Lung (tissue), 11 donors: ENCODE measurements at regions not wholly inside any gene's neighbourhood (a gene's known extent, or its start where the extent isn't known, plus 50 kb on each side); places are given as distances from the start of the nearest gene placed in this dataset.

Experiments used
- ATAC-seq: fragments of 200-7000 bp; cut with Tn5 transposase; one replicate; pipeline ENCODE4 v1.9.1; 2020; ENCODE audit warnings: moderate number of reproducible peaks; ENCODE audit not compliant: insufficient read depth, low FRiP score
- DNase-seq, 3 donors: peaks; one replicate each; pipeline ENCODE4 v3.0.0-alpha.2; 2013 to 2017
- H3K27ac ChIP-seq, 2 donors: one replicate each; pipeline ENCODE4 v1.5.1; 2013; ENCODE audit warnings: mild to moderate bottlenecking in 2 of 2, moderate library complexity in 2 of 2, control low read depth in 1 of 2, inconsistent platforms in 1 of 2, low read depth in 1 of 2, low read length in 1 of 2
- H3K27me3 ChIP-seq, 3 donors: one replicate each; pipeline ENCODE4 v1.5.1; 2013; ENCODE audit warnings: low read length in 2 of 3; ENCODE audit not compliant: control insufficient read depth in 3 of 3, insufficient read depth in 3 of 3
- H3K36me3 ChIP-seq, 4 donors: one replicate each; pipeline ENCODE4 v1.5.1; 2013; ENCODE audit warnings: low read length in 4 of 4, mild to moderate bottlenecking in 1 of 4, moderate library complexity in 1 of 4; ENCODE audit not compliant: control insufficient read depth in 4 of 4, insufficient read depth in 4 of 4
- H3K4me1 ChIP-seq, 5 donors: one replicate each; pipeline ENCODE4 v1.5.1; 2013; ENCODE audit warnings: low read length in 5 of 5, mild to moderate bottlenecking in 2 of 5, moderate library complexity in 1 of 5; ENCODE audit not compliant: control insufficient read depth in 5 of 5, insufficient read depth in 5 of 5
- H3K4me3 ChIP-seq: one replicate; pipeline ENCODE4 v1.5.1; 2013; ENCODE audit warnings: mild to moderate bottlenecking, control low read depth, moderate library complexity
- H3K9ac ChIP-seq, 2 donors: one replicate each; pipeline ENCODE4 v1.5.1; 2013; ENCODE audit warnings: low read length in 2 of 2, control low read depth in 1 of 2; ENCODE audit not compliant: insufficient read depth in 1 of 2
- H3K9me3 ChIP-seq, 4 donors: one replicate each; pipeline ENCODE4 v1.5.1; 2013; ENCODE audit warnings: low read length in 3 of 4, mild to moderate bottlenecking in 1 of 4, moderate library complexity in 1 of 4; ENCODE audit not compliant: control insufficient read depth in 4 of 4, insufficient read depth in 3 of 4
- CTCF ChIP-seq: IDR thresholded peaks from 2 replicates; pipeline ENCODE4 v1.5.1; 2012; ENCODE audit warnings: mild to moderate bottlenecking; ENCODE audit errors: control extremely low read depth, extremely low read depth
- WGBS, 2 donors: extraction: QIAGEN DNeasy Blood & Tissue Kit; methylation state at CpG; one replicate each; pipeline ENCODE4 v1.1.7; 2013; 5-methylcytosine and 5-hydroxymethylcytosine counted together
- donor health status: control.
- donor health status: control.
- donor health status: Bipolar disorder and iron deficiency.
- donor health status: healthy.
- donor health status: DM: yes; HTN: yes; CAD: no.

- no peaks in the 10 kb centered on the region for H3K36me3 ChIP-seq
- H3K9me3 ChIP-seq = no peaks in the 10 kb centered on the region
- ATAC-seq (no peak), DNase-seq (no peak)
- no peak overlapping the region for H3K9ac ChIP-seq
- 84 to 85% methylated on average over 3 of the region's 3 CpGs for WGBS, 2 donors
- TF ChIP-seq CTCF = no peak
- H3K4me3 ChIP-seq = no peak overlapping the region
- no peaks in the 10 kb centered on the region for H3K27me3 ChIP-seq
- H3K4me1 ChIP-seq = no peaks in the 10 kb centered on the region
- no peak overlapping the region for H3K27ac ChIP-seq
These were observed 1002.4 kb upstream of the CADM2 start for GRCh38 chr3:83956431-83956830.

- H3K9me3 ChIP-seq = no peaks in the 10 kb centered on the region
- H3K36me3 ChIP-seq = no peaks in the 10 kb centered on the region
- H3K9ac ChIP-seq = no peak overlapping the region
- H3K27ac ChIP-seq = no peak overlapping the region
- 81 to 91% methylated on average over 7 of the region's 7 CpGs for WGBS, 2 donors
- DNase-seq (no peak), ATAC-seq (no peak)
- TF ChIP-seq CTCF = no peak
- no peaks in the 10 kb centered on the region for H3K27me3 ChIP-seq
- no peaks in the 10 kb centered on the region for H3K4me1 ChIP-seq
- no peak overlapping the region for H3K4me3 ChIP-seq
These were observed 990.4 kb upstream of the CADM2 start for GRCh38 chr3:83968356-83968755.

- no peaks in the 10 kb centered on the region for H3K36me3 ChIP-seq
- no peaks in the 10 kb centered on the region for H3K27me3 ChIP-seq
- H3K4me1 ChIP-seq = no peaks in the 10 kb centered on the region
- DNase-seq (no peak), ATAC-seq (no peak)
- H3K27ac ChIP-seq = no peak overlapping the region
- WGBS, 2 donors = 82 to 87% methylated on average over 1 of the region's 1 CpG
- H3K4me3 ChIP-seq = no peak overlapping the region
- no peak overlapping the region for H3K9ac ChIP-seq
- H3K9me3 ChIP-seq = no peaks in the 10 kb centered on the region
- TF ChIP-seq CTCF = no peak
These were observed 987.1 kb upstream of the CADM2 start for GRCh38 chr3:83971666-83972065.

- 56 to 66% methylated on average over 1 of the region's 1 CpG for WGBS, 2 donors
- Histone ChIP-seq H3K4me1 (no peaks in the 10 kb centered on the region), H3K36me3 (no peaks in the 10 kb centered on the region), H3K9ac (no peak overlapping the region), H3K27ac (no peak overlapping the region), H3K9me3 (no peaks in the 10 kb centered on the region), H3K4me3 (no peak overlapping the region), H3K27me3 (no peaks in the 10 kb centered on the region)
- TF ChIP-seq CTCF = no peak
- no peak for DNase-seq
- ATAC-seq = no peak
These were observed 950.2 kb upstream of the CADM2 start for GRCh38 chr3:84008623-84009022.
